NOMO-1 (cell line): ENCODE measurements at regions not wholly inside any gene's neighbourhood (a gene's known extent, or its start where the extent isn't known, plus 50 kb on each side); places are given as distances from the start of the nearest gene placed in this dataset.
A peak's percentile ranks its signal among the peaks of the same experiment; 100 is the strongest.

ENCODE experiments used
- DNase-seq, 2 experiments: peaks; one replicate each; lab custom pipeline; 2025; ENCODE audit not compliant: unreplicated experiment in 2 of 2; lab: John Stamatoyannopoulos, UW

DNA sequence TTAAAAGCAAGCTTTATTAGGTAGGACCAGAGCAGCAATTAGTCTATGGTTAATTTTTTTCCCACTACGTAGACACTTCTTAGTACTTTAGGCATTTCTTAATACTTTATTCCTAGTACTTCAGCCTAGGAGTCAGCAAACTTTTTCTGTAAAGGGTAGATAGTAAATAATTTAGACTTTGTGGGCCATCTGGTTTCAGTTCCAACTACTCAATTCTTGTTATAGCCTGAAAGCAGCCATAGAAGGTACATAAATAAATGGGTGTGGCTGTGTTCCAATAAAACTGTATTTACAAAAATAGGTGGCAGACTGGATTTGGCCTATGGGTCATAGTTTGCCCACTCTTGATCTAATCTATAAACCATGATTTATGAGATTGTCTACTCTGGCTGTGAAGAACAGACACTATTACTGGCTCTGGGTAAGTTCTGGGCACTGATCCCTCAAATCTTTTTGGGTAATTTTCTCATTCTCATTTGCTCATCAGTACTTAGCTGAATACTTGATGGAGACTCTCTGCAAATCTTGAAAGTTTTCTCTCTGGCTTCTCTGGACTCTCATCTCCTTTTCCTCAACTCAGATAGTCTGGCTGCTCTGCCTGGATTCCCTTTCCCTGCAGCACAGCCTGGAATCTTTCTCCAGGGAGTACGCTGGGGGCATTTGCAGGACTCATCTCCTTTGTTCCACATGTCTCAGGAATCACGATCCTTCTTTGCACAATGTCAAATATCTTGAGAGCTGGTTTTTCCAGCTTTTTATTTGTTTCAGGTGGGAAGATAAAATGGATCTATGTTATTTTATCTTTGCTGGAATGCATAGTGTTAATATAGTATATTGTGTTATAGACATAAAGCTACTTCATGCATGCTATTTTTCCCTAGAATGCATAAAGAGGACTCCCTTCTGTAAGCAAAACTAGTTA lies 524.8 kb upstream of the TBL1XR1 start:
- DNase-seq = peak in 1 of 2 experiments; percentile 11

- DNase-seq = peak; percentile 78 to 79
These were observed 526.8 kb upstream of the TBL1XR1 start for GRCh38 chr3:177724020-177724638.

DNA sequence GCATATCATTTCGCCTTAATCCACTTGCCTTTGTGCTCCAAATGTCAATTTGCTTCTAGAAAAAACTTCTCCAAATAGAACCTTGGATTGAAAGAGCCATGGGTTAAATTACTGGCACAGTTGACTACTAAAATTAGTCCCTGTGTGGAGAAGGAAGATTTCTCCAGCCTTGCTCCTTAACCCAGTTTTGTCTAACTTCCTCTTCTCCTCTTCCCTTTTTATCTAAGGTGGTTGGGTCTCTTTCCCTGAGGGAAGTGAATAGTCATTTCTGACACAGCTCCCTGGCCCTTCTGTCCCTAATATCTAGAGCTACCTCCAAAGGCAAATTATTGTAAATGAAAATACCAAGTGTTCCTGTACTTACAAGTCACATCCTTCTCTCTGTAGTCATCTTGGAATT lies 527.9 kb upstream of the TBL1XR1 start:
- peak; percentile 33 to 53 for DNase-seq

- no peak for DNase-seq
These were observed 529.5 kb upstream of the TBL1XR1 start for GRCh38 chr3:177726807-177727206.

GRCh38 chr3:177729956-177730681 lies 532.8 kb upstream of the TBL1XR1 start:
- no peak for DNase-seq

- no peak for DNase-seq
These were observed 533.5 kb upstream of the TBL1XR1 start for GRCh38 chr3:177730814-177731213.

GRCh38 chr3:177731644-177732268 lies 534.5 kb upstream of the TBL1XR1 start:
- DNase-seq = no peak

DNA sequence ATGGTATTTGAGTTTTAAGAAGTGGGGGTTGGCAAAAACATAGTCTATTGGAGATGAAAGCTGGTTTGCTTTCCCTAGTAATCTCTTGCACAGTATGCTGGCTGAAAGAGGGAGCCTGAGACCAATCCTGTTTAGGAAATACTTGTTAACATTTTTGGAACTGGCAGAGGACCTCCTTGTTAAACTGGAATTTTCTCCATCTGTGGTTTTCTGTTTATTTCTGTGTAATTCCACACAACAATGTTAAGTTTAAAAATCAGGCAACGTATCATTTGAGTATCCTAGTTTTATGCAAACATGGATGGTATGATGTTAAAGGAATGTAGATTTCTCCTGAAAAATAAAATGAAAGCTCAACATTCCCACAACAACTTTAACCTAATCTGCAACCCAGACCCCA lies 536.0 kb upstream of the TBL1XR1 start:
- DNase-seq = no peak

GRCh38 chr3:177733936-177734335 lies 536.7 kb upstream of the TBL1XR1 start:
- no peak for DNase-seq

GRCh38 chr3:177735431-177735830 lies 538.1 kb upstream of the TBL1XR1 start:
- DNase-seq = no peak

- no peak for DNase-seq
These were observed 542.2 kb upstream of the TBL1XR1 start for GRCh38 chr3:177739461-177739860.

DNA sequence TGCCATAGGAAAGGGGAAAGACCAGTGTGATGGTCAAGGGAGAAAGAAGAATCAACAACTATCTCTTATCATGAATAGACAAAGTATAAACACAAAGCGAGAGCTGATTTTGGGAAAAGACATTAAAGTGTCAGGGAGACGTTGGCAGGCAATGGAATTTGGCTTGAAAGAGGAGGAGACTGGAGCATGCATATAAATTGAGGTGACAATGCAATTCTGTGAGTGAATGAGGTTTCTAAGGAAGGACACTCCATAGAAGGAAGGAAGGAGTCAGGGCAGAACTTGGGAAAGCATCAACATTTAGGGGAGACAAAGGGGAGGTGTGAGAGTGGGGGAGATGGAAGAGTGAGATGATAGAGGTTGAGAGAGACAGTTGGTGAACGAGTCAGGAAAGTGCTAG lies 543.0 kb upstream of the TBL1XR1 start:
- no peak for DNase-seq

DNA sequence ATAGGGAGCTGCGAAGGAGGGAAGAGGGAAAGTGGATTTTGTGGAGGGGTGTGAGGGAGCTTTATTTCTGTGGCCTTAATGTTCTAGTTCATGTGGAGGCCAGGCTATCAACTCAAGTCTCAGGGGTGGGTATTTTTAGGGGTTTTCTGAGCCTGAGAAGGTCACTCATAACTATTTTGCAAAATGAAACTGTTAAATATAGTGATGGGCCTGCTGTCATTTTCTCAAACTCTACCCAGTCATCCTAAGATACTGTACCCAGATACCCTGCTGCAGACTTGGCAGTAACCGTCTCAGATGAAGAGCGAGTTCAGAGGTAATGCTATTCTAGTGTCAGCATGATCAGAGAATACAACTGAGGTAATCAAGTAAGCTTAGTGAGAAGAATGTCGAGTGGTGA lies 545.0 kb upstream of the TBL1XR1 start:
- no peak for DNase-seq

DNA sequence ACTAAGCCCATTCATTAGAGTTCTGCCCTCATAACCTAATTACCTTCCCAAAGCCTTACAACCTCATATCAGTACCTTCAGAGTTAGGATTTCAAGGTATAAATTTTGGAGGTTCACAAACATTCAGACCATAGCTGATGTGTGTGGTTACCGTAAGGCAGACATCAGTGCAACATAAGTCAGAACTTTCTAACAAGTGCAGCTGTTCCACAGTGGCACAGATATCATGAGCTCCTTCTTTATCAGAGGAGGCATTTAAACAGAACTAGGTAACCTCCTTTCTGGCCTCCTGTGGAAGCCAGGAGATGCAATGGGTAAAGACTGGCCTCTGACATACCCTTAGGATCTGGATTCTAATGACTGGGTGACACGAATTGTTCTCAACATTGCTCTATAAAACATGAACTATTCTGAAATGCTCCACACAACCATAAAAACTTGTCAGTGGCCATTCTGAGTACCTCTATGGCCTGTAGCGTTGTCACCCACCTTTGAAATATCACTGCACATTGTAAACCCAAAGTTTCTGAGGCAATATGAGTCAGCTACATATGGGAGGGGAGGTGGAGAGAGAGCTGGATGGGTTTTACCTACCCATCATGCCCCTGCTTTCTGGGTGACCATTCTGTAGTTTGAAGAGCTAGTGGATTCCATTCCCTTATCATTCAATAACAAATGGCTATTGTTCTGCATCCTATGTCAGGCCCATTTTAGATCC lies 546.0 kb upstream of the TBL1XR1 start:
- no peak for DNase-seq

GRCh38 chr3:177744873-177745606 lies 547.8 kb upstream of the TBL1XR1 start:
- no peak for DNase-seq

DNA sequence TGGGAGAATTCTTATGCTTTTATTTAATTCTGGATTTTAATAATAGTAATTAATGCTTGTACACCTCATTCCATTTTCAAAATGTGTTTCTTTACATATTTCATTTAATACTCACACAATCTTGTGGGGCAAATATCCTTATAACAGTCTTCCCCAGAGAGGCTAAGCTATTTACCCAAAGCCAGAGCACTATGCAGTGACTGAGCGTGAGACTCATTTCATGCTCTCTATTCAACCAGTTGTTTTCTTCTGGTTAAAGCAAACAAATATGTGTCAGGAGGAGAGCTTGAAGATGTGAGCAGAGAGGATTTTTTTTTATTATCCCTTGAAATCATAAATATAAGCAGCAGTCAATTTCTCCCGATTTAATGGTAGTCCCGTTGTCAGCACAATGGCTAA lies 548.3 kb upstream of the TBL1XR1 start:
- DNase-seq = no peak

DNA sequence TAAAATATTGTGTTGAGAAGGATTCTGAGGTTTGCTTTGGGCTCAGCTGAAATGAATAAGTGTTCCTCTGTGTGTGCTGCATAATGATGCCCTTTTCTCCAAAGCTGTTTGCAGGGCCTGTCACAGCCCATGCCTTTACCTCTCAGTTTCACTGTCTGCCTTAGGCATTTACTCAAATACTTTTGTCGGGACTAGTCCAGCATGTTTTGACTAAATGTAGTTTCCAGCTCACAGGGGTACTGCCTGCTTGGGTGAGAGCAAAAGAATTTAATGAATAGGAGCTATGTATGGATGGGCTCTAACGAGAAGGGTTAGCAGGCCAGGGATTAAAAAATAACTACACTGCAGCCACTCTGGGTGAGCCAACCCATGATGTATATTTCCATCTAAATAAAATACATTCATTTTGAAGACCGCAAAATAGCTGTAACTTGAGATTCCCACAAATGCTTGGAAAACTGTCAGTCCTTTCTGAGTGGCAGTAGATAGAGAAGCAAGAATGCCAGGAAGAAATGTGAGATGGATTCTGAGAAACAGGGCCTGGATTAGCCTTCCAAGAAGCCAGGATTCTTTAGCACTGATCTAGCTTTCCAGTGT lies 549.2 kb upstream of the TBL1XR1 start:
- no peak for DNase-seq

GRCh38 chr3:177749836-177750235 lies 552.6 kb upstream of the TBL1XR1 start:
- no peak for DNase-seq

GRCh38 chr3:177750436-177750835 lies 553.2 kb upstream of the TBL1XR1 start:
- no peak for DNase-seq
